MM.1S (cell line): ENCODE measurements at regions not wholly inside any gene's neighbourhood (a gene's known extent, or its start where the extent isn't known, plus 50 kb on each side); places are given as distances from the start of the nearest gene placed in this dataset.

ENCODE experiments used
- DNase-seq: peaks from one replicate; pipeline ENCODE4 v3.0.0-alpha.2; 2015
- H2AFZ ChIP-seq: fragments of 300-600 bp; sonication (generic); 2 replicates; pipeline ENCODE4 v1.6.0; 2016; ENCODE audit warnings: antibody characterized with exemption, low read length
- H3F3A ChIP-seq: fragments of 300-600 bp; sonication (generic); 2 replicates; pipeline ENCODE4 v1.6.1; 2016; ENCODE audit warnings: mild to moderate bottlenecking, antibody characterized with exemption, low read length, moderate library complexity, mixed read lengths; ENCODE audit not compliant: insufficient read depth
- H3K27ac ChIP-seq: fragments of 300-600 bp; sonication (generic); 2 replicates; pipeline ENCODE4 v1.5.1; 2016; ENCODE audit warnings: mild to moderate bottlenecking, low read length
- H3K27me3 ChIP-seq: fragments of 300-600 bp; sonication (generic); replicated peaks from 2 replicates; pipeline ENCODE4 v1.6.0; 2016; ENCODE audit warnings: low read length; ENCODE audit not compliant: insufficient read depth
- H3K36me3 ChIP-seq: fragments of 300-600 bp; sonication (generic); replicated peaks from 2 replicates; pipeline ENCODE4 v1.6.1; 2016; ENCODE audit warnings: mild to moderate bottlenecking, low read length, mixed read lengths; ENCODE audit not compliant: insufficient read depth
- H3K4me1 ChIP-seq: fragments of 300-600 bp; sonication (generic); 2 replicates; pipeline ENCODE4 v1.6.1; 2016; ENCODE audit warnings: low read length, mixed read lengths
- H3K4me2 ChIP-seq: fragments of 300-600 bp; sonication (generic); 2 replicates; pipeline ENCODE4 v1.6.0; 2016; ENCODE audit warnings: low read depth, low read length
- H3K4me3 ChIP-seq: fragments of 300-600 bp; sonication (generic); 2 replicates; pipeline ENCODE4 v1.5.1; 2016; ENCODE audit warnings: low read length, mixed read lengths
- H3K79me2 ChIP-seq: fragments of 300-600 bp; sonication (generic); 2 replicates; pipeline ENCODE4 v1.6.1; 2016; ENCODE audit warnings: mixed run types, low read length, mixed read lengths
- H3K9ac ChIP-seq: fragments of 300-600 bp; sonication (generic); 2 replicates; pipeline ENCODE4 v1.6.1; 2016; ENCODE audit warnings: low read length, mixed read lengths
- H3K9me2 ChIP-seq: fragments of 300-600 bp; sonication (generic); replicated peaks from 2 replicates; pipeline ENCODE4 v1.6.1; 2016; ENCODE audit warnings: mild to moderate bottlenecking, low read length, mixed read lengths; ENCODE audit not compliant: insufficient read depth
- H3K9me3 ChIP-seq: fragments of 300-600 bp; sonication (generic); replicated peaks from 2 replicates; pipeline ENCODE4 v1.6.1; 2016; ENCODE audit warnings: mild to moderate bottlenecking, low read length, mixed read lengths; ENCODE audit not compliant: insufficient read depth
- H4K20me1 ChIP-seq: fragments of 300-600 bp; sonication (generic); 2 replicates; pipeline ENCODE4 v1.6.1; 2016; ENCODE audit warnings: mild to moderate bottlenecking, low read length, moderate library complexity, mixed read lengths; ENCODE audit not compliant: insufficient read depth
- CTCF ChIP-seq: fragments of 300-600 bp; sonication (generic); IDR thresholded peaks from 2 replicates; pipeline ENCODE4 v1.5.1; 2016; ENCODE audit warnings: antibody characterized with exemption, low read length, mixed read lengths
- EZH2 ChIP-seq: fragments of 300-600 bp; sonication (generic); optimal IDR thresholded peaks from 2 replicates; pipeline ENCODE3; 2017; ENCODE audit warnings: low read depth, mild to moderate bottlenecking, antibody characterized with exemption, low read length, mixed read lengths
- EZH2phosphoT487 ChIP-seq: fragments of 300-600 bp; sonication (generic); IDR thresholded peaks from 2 replicates; pipeline ENCODE4 v1.6.1; 2018; ENCODE audit warnings: antibody characterized with exemption, low read length

GRCh38 chr2:176854878-176855277 lies 357.7 kb upstream of the HNRNPA3 start:
- Histone ChIP-seq H3K4me3 (no peak overlapping the region), H4K20me1 (no peaks in the 10 kb centered on the region), H3F3A (no peaks in the 10 kb centered on the region), H3K27ac (no peak overlapping the region), H3K79me2 (no peaks in the 10 kb centered on the region), H2AFZ (no peak overlapping the region), H3K9me3 (no peaks in the 10 kb centered on the region), H3K27me3 (no peaks in the 10 kb centered on the region), H3K4me2 (no peak overlapping the region), H3K9ac (no peak overlapping the region), H3K9me2 (no peaks in the 10 kb centered on the region), H3K4me1 (peaks cover 6% of the 10 kb centered on the region; the same call in 1 of the 2 replicates), H3K36me3 (no peaks in the 10 kb centered on the region)
- TF ChIP-seq EZH2 (no peak), EZH2phosphoT487 (no peak)
- no peak for DNase-seq

- Histone ChIP-seq H3K79me2 (no peaks in the 10 kb centered on the region), H3K27ac (no peak overlapping the region), H3K4me2 (no peak overlapping the region), H3F3A (no peaks in the 10 kb centered on the region), H3K36me3 (no peaks in the 10 kb centered on the region), H3K4me1 (peaks cover 6% of the 10 kb centered on the region; the same call in 1 of the 2 replicates), H3K4me3 (no peak overlapping the region), H3K27me3 (no peaks in the 10 kb centered on the region), H2AFZ (no peak overlapping the region; the same call in 1 of the 2 replicates), H3K9ac (no peak overlapping the region), H3K9me2 (no peaks in the 10 kb centered on the region), H4K20me1 (no peaks in the 10 kb centered on the region), H3K9me3 (no peaks in the 10 kb centered on the region)
- TF ChIP-seq CTCF (no peak), EZH2phosphoT487 (no peak), EZH2 (no peak)
- DNase-seq: no peak
Observed at GRCh38 chr2:176856683-176857082, 355.9 kb upstream of the HNRNPA3 start.

GRCh38 chr2:176865336-176865735 lies 347.3 kb upstream of the HNRNPA3 start:
- DNase-seq: no peak
- H3K9me2 ChIP-seq: no peaks in the 10 kb centered on the region
- no peak overlapping the region for H2AFZ ChIP-seq
- no peaks in the 10 kb centered on the region for H3K27me3 ChIP-seq
- H3K9me3 ChIP-seq: no peaks in the 10 kb centered on the region
- H3K9ac ChIP-seq: no peak overlapping the region
- H3K36me3 ChIP-seq: no peaks in the 10 kb centered on the region
- H4K20me1 ChIP-seq: no peaks in the 10 kb centered on the region
- no peaks in the 10 kb centered on the region for H3K79me2 ChIP-seq
- H3K4me1 ChIP-seq: no peaks in the 10 kb centered on the region
- TF ChIP-seq CTCF (no peak), EZH2 (no peak), EZH2phosphoT487 (no peak)
- no peak overlapping the region for H3K4me3 ChIP-seq
- no peak overlapping the region for H3K27ac ChIP-seq
- H3K4me2 ChIP-seq: no peak overlapping the region
- H3F3A ChIP-seq: no peaks in the 10 kb centered on the region

- Histone ChIP-seq H3K9ac (no peak overlapping the region), H3K4me2 (no peak overlapping the region), H3K79me2 (no peaks in the 10 kb centered on the region), H3K9me3 (no peaks in the 10 kb centered on the region), H3K27me3 (no peaks in the 10 kb centered on the region), H3F3A (no peaks in the 10 kb centered on the region), H3K4me1 (0 out of 2 replicates have a peak, but pooled peaks cover 7% of the 10 kb centered on the region), H3K9me2 (no peaks in the 10 kb centered on the region), H3K4me3 (no peak overlapping the region), H3K27ac (no peak overlapping the region), H2AFZ (no peak overlapping the region), H3K36me3 (no peaks in the 10 kb centered on the region), H4K20me1 (no peaks in the 10 kb centered on the region)
- TF ChIP-seq EZH2 (no peak), EZH2phosphoT487 (no peak), CTCF (no peak)
- DNase-seq: no peak
Observed at GRCh38 chr2:176872406-176872805, 340.2 kb upstream of the HNRNPA3 start.
